Chondrocyte (in vitro differentiated cells): ENCODE measurements at regions not wholly inside any gene's neighbourhood (a gene's known extent, or its start where the extent isn't known, plus 50 kb on each side); places are given as distances from the start of the nearest gene placed in this dataset.

Experiments used
- DNase-seq: peaks from one replicate; pipeline ENCODE4 v3.0.0; 2021; ENCODE audit warnings: mixed read lengths, low spot score
- H3K27ac Mint-ChIP-seq: one replicate; pipeline ENCODE4 v1.8.0; 2021; ENCODE audit warnings: mild to moderate bottlenecking, moderate library complexity, mixed read lengths; ENCODE audit not compliant: unreplicated experiment
- H3K27me3 Mint-ChIP-seq: 2 replicates; pipeline ENCODE4 v1.8.0; 2021; ENCODE audit warnings: low read depth, mixed read lengths
- H3K36me3 Mint-ChIP-seq: 2 replicates; pipeline ENCODE4 v1.8.0; 2021; ENCODE audit warnings: low read depth, mixed read lengths
- H3K4me1 Mint-ChIP-seq: 2 replicates; pipeline ENCODE4 v1.8.0; 2021; ENCODE audit warnings: low read depth, mild to moderate bottlenecking, mixed read lengths
- H3K4me3 Mint-ChIP-seq: one replicate; pipeline ENCODE4 v1.8.0; 2021; ENCODE audit warnings: mild to moderate bottlenecking, moderate library complexity, mixed read lengths; ENCODE audit not compliant: unreplicated experiment
- H3K9me3 Mint-ChIP-seq: 2 replicates; pipeline ENCODE4 v1.8.0; 2021; ENCODE audit warnings: low read depth, mixed read lengths
- CTCF ChIP-seq: fragments of 200-600 bp; sonication (generic); IDR thresholded peaks from 2 replicates; pipeline ENCODE4 v1.5.0; 2021; ENCODE audit warnings: antibody characterized with exemption, mild to moderate bottlenecking, moderate library complexity

GRCh38 chr2:173434762-173435569, 80.3 kb downstream of the CDCA7 start:
- no peaks in the 10 kb centered on the region for H3K9me3 Mint-ChIP-seq
- TF ChIP-seq CTCF = no peak
- no peaks in the 10 kb centered on the region for H3K36me3 Mint-ChIP-seq
- H3K27ac Mint-ChIP-seq = no peak overlapping the region
- no peak overlapping the region for H3K4me3 Mint-ChIP-seq
- H3K4me1 Mint-ChIP-seq = peaks cover 13% of the 10 kb centered on the region
- no peak for DNase-seq
- peaks cover 6% of the 10 kb centered on the region for H3K27me3 Mint-ChIP-seq

DNA sequence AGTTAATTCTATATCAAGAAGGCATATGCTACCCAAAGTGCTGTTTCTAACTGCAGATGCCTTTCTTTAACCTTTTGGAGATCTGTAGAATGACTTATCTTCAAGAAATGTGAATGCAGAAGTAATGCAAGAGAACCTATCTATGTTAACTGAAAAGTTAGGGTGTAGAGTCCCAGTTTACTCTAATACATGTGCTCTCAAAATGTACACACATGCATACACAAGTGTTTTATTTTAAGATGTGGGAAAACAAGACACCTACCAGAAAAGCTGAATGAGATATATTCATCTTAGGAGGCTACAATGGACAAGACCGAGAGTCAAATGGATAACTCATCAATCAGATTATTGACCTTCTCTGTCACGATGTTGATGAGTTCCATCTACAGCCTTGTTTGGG, 80.9 kb downstream of the CDCA7 start:
- no peak for TF ChIP-seq CTCF
- Mint-ChIP-seq H3K36me3 (no peaks in the 10 kb centered on the region), H3K9me3 (no peaks in the 10 kb centered on the region), H3K27me3 (peaks cover 1% of the 10 kb centered on the region), H3K4me1 (peaks cover 13% of the 10 kb centered on the region), H3K4me3 (no peak overlapping the region), H3K27ac (no peak overlapping the region)
- no peak for DNase-seq

- no peak overlapping the region for H3K27ac Mint-ChIP-seq
- no peak for TF ChIP-seq CTCF
- peaks cover 1% of the 10 kb centered on the region for H3K27me3 Mint-ChIP-seq
- no peaks in the 10 kb centered on the region for H3K9me3 Mint-ChIP-seq
- H3K36me3 Mint-ChIP-seq = no peaks in the 10 kb centered on the region
- H3K4me3 Mint-ChIP-seq = no peak overlapping the region
- peaks cover 15% of the 10 kb centered on the region for H3K4me1 Mint-ChIP-seq
- no peak for DNase-seq
Measured at GRCh38 chr2:173436088-173436487, 81.4 kb downstream of the CDCA7 start.

DNA sequence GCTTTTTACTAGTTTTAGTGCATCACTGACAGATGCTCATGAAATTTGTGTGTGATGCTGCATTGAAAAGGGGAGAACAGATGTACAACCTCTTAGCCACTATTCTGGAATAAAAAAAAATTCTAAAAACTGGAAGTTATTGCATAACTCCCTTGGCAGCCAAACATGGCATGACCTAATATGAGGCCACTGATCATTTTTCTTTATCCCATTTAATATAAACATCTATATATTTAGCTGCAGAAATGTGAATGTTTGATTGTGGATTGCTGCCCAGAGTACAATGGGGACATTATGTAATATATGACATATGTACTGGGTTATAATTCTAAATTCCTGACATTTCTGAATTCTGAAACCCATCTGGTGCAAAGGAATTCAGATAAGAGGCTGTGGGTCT, 86.5 kb downstream of the CDCA7 start:
- H3K4me1 Mint-ChIP-seq = peaks cover 10% of the 10 kb centered on the region

DNA sequence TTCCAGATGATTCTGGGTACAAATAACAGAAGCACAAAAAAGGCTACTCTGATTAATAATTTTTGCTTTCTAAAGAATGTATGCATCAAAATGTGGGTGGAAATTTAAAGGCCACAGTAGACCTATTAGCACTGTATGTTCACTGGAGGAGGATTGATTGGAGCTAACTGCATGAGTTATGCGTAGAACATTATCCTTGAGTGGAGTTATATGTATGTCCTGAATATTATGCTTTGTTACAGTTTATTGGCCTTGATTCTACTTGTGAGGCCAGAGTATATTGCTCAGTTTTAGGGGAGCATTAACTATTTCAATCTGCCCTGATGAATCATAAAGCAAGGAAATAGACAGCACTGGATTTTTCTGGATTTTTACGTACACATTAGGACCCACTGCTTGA, 87.9 kb downstream of the CDCA7 start:
- Mint-ChIP-seq H3K4me3 (no peak overlapping the region), H3K36me3 (no peaks in the 10 kb centered on the region)
- no peak for DNase-seq

More for the DNA sequence above, 86.5 kb downstream of the CDCA7 start:
- Mint-ChIP-seq H3K9me3 (no peaks in the 10 kb centered on the region), H3K4me3 (no peak overlapping the region), H3K27ac (no peak overlapping the region), H3K27me3 (peaks cover 1% of the 10 kb centered on the region), H3K36me3 (no peaks in the 10 kb centered on the region)
- no peak for TF ChIP-seq CTCF
- no peak for DNase-seq

More for the DNA sequence above, 87.9 kb downstream of the CDCA7 start:
- Mint-ChIP-seq H3K4me1 (peaks cover 10% of the 10 kb centered on the region), H3K27me3 (peaks cover 1% of the 10 kb centered on the region), H3K27ac (no peak overlapping the region), H3K9me3 (no peaks in the 10 kb centered on the region)
- TF ChIP-seq CTCF = no peak
